Activated CD8-positive, alpha-beta T cell treated with anti-CD3 and anti-CD28 coated beads, Interleukin-2, amount 10 ng/mL, durations not matched to agents 7 days and 5 days (primary cell): ENCODE measurements at regions not wholly inside any gene's neighbourhood (a gene's known extent, or its start where the extent isn't known, plus 50 kb on each side); places are given as distances from the start of the nearest gene placed in this dataset.

ENCODE experiments used
- ATAC-seq: fragments of 150-1000 bp; cut with Tn5 transposase; one replicate; pipeline ENCODE4 v1.10.0; 2021; ENCODE audit warnings: moderate library complexity
- CTCF ChIA-PET: fragments of 350-600 bp; sonication (Branson Sonifier 250); formaldehyde crosslinking; loops from one replicate; lab custom pipeline; 2021; ENCODE audit warnings: antibody characterized with exemption; lab: Charles Lee
- POLR2A ChIA-PET: fragments of 350-600 bp; sonication (Branson Sonifier 250); formaldehyde crosslinking; loops from one replicate; lab custom pipeline; 2021; ENCODE audit warnings: antibody characterized with exemption; lab: Charles Lee
- DNase-seq: peaks from one replicate; pipeline ENCODE4 v3.0.0-alpha.2; 2020
- H3K27ac Mint-ChIP-seq: one replicate; pipeline ENCODE4 v1.8.0; 2021; ENCODE audit warnings: mild to moderate bottlenecking, mixed read lengths
- H3K27me3 Mint-ChIP-seq: one replicate; pipeline ENCODE4 v1.8.0; 2021; ENCODE audit warnings: low read depth, mixed read lengths
- H3K36me3 Mint-ChIP-seq: one replicate; pipeline ENCODE4 v1.8.0; 2021; ENCODE audit warnings: low read depth, mixed read lengths
- H3K4me1 Mint-ChIP-seq: one replicate; pipeline ENCODE4 v1.8.0; 2021; ENCODE audit warnings: low read depth, mixed read lengths
- H3K4me3 Mint-ChIP-seq: one replicate; pipeline ENCODE4 v1.8.0; 2021; ENCODE audit warnings: mild to moderate bottlenecking, mixed read lengths
- H3K9me3 Mint-ChIP-seq: one replicate; pipeline ENCODE4 v1.8.0; 2022; ENCODE audit warnings: mixed read lengths; ENCODE audit not compliant: insufficient read depth

DNA sequence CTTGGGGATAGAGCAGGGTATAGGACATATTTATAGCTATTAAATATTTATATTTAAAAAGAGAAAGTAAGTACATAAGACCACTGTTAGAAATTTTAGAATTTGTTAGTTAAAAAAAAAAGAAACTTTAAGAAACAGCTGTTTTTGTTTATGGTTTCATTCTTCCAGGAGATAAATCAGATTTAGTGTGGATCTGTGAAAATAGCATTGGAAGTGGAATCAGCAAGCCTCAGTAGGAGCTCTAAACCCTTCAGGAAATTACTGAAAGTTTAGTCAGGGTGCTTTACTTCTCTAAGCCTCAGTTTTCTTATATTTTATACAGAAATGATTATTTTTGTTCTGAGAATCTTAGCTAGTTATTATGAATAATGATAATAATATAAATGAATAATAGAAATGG lies 316.0 kb upstream of the NOVA1 start:
- ChIA-PET CTCF (no interaction called here), POLR2A (interaction anchor here (0.6 kb wide), 1 partner anchor 332 kb away, joined by 3 read pairs; no protein-coding TSS in a partner anchor)
- Mint-ChIP-seq H3K36me3 (no peaks in the 10 kb centered on the region), H3K4me1 (no peaks in the 10 kb centered on the region), H3K27ac (no peak overlapping the region), H3K27me3 (no peaks in the 10 kb centered on the region), H3K9me3 (no peaks in the 10 kb centered on the region), H3K4me3 (no peak overlapping the region)
- no peak for DNase-seq
- no peak for ATAC-seq

DNA sequence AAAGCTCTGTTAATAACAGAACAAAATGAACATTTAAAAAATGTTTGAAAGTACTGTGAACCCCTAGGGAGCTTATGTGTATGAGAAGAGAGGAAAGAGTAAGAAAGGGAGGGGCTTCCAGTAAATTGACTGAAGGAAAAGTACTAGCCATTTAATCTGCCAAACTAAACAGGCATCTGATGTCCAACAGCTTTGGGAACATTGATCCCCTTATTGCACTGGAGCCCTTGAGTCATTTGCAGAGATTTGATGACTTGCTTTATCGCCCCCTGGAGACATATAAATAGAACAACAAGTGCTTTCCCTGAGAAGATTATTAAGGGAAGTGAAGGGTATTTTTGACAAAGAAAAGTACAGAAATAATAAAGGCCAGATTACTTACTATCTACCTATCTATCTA lies 319.3 kb upstream of the NOVA1 start:
- ChIA-PET POLR2A (no interaction called here), CTCF (no interaction called here)
- no peak for ATAC-seq
- no peaks in the 10 kb centered on the region for H3K4me1 Mint-ChIP-seq
- no peak for DNase-seq
- H3K9me3 Mint-ChIP-seq: peaks cover 13% of the 10 kb centered on the region
- H3K27ac Mint-ChIP-seq: no peak overlapping the region
- H3K27me3 Mint-ChIP-seq: no peaks in the 10 kb centered on the region
- H3K36me3 Mint-ChIP-seq: no peaks in the 10 kb centered on the region
- H3K4me3 Mint-ChIP-seq: no peak overlapping the region

DNA sequence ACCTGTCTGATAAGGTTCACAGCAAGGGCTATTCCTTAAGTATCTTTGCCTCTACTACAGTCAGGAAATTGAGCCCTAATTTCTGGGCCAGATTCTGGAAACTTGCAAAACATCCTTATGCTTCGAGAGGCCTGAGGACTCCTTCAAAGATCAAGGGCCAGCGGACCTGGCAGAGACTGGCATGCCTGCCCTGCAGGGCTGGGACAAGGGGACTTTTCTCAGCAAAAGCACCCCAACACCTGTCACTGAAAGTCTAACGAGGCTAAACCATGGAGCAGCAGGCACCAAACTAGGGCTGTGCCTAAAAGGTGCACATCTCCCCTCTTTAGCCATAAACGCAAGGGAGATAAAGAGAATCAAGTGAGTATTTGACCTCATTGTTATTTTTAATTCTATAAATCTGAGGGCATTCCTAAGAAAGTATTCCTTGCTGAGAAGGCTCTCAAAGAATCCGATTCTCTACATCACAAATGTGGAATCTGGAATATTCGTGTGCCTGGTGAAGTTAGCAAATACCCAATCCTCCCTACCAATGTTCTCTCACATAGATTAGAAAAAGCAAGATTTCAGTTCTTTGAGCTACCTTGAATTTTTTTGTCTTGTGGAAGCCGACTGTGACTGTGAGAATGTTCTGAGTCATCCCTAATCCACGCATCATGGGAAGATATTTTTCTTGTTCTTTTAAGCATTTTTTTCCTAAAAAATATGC lies 328.2 kb upstream of the NOVA1 start:
- CTCF ChIA-PET: no interaction called here
- Mint-ChIP-seq H3K9me3 (peaks cover 20% of the 10 kb centered on the region), H3K36me3 (no peaks in the 10 kb centered on the region), H3K4me1 (no peaks in the 10 kb centered on the region), H3K4me3 (no peak overlapping the region), H3K27ac (no peak overlapping the region), H3K27me3 (no peaks in the 10 kb centered on the region)
- DNase-seq (no peak), ATAC-seq (no peak)
- POLR2A ChIA-PET: no interaction called here

DNA sequence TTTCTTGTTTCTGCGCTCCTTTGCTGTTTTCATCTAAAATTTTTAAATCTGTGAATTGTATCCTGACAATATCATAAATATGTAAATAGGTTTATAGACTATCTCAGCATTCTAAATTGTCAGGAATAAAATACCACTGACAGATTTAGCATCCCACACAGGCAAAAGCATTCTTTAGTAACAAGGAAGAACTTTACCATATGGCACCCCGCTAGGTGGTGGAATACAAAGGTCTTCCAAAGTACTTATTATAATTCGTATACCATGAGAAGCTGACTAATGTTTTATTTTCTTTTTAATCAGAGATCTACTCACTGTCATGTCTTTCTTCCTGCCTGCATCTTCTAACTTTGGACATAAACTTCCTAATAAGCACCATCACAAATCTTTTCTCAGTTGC lies 328.8 kb upstream of the NOVA1 start:
- no peaks in the 10 kb centered on the region for H3K4me1 Mint-ChIP-seq
- POLR2A ChIA-PET: no interaction called here
- H3K27ac Mint-ChIP-seq: no peak overlapping the region
- CTCF ChIA-PET: no interaction called here
- DNase-seq: no peak
- no peak for ATAC-seq
- H3K27me3 Mint-ChIP-seq: no peaks in the 10 kb centered on the region
- H3K4me3 Mint-ChIP-seq: no peak overlapping the region
- H3K9me3 Mint-ChIP-seq: peaks cover 15% of the 10 kb centered on the region
- no peaks in the 10 kb centered on the region for H3K36me3 Mint-ChIP-seq

DNA sequence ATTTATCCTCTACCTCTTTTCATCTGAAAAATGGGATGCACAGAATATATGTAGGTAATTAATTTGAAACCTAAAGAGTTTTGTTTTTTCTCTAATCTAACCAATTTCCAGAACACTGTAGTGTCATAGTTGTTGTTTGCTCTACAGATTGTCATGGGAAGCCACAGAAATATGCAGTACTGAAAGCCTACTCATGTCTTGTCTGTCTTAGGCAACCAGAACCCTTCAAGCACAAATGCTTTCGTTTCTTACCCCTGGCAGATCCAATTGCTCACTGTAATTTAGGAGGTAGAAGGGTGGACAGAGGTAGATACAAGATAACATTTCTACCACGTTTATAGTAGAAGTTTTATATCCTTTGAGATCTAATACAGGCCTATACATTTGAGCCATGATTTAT lies 330.2 kb upstream of the NOVA1 start:
- H3K27ac Mint-ChIP-seq: no peak overlapping the region
- no peaks in the 10 kb centered on the region for H3K36me3 Mint-ChIP-seq
- no peaks in the 10 kb centered on the region for H3K4me1 Mint-ChIP-seq
- POLR2A ChIA-PET: no interaction called here
- no peaks in the 10 kb centered on the region for H3K27me3 Mint-ChIP-seq
- ATAC-seq (no peak), DNase-seq (no peak)
- CTCF ChIA-PET: no interaction called here
- H3K9me3 Mint-ChIP-seq: peaks cover 20% of the 10 kb centered on the region
- H3K4me3 Mint-ChIP-seq: no peak overlapping the region

DNA sequence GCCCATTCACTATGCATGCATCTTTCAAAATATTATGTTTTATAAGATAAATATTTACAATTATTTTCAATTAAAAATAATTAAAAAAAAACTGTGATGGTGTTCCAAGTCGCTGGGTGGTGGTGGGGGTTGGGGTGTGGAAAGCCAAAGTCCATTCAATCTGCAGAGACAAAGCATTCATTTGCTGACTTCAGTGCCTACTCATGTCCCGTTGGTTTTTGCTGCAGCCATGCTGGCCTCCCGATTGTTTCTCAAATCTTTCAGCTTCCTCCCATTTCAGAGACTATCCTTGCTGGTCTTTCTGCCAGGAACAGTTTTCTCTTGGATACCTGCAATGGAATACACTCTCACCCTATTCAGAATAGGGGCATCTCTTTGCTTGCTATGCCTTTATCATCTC lies 331.5 kb upstream of the NOVA1 start:
- ChIA-PET CTCF (no interaction called here), POLR2A (no interaction called here)
- ATAC-seq: no peak
- peaks cover 26% of the 10 kb centered on the region for H3K9me3 Mint-ChIP-seq
- no peaks in the 10 kb centered on the region for H3K36me3 Mint-ChIP-seq
- no peaks in the 10 kb centered on the region for H3K27me3 Mint-ChIP-seq
- H3K27ac Mint-ChIP-seq: no peak overlapping the region
- DNase-seq: no peak
- H3K4me1 Mint-ChIP-seq: no peaks in the 10 kb centered on the region
- H3K4me3 Mint-ChIP-seq: no peak overlapping the region

DNA sequence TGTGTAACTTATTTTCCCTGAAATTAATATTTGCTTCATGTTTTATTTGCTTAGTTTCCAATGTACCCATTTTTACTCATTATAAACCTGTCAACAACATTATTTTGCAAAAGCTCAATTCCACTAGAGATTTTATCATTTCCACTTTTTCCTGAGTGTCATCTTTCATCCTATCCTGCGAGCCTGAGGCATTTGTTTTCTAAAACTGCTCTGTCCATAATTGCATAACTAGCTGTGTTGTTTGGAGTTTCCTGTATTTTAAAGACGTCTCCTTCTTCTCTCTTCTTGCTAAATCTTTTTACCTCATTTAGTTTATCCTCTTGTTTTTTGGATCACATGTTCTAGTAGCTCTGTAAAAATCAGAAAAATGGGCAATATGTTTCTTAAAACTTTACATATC lies 332.7 kb upstream of the NOVA1 start:
- no peaks in the 10 kb centered on the region for H3K36me3 Mint-ChIP-seq
- CTCF ChIA-PET: no interaction called here
- ATAC-seq (no peak), DNase-seq (no peak)
- no peak overlapping the region for H3K4me3 Mint-ChIP-seq
- peaks cover 21% of the 10 kb centered on the region for H3K9me3 Mint-ChIP-seq
- POLR2A ChIA-PET: no interaction called here
- H3K4me1 Mint-ChIP-seq: no peaks in the 10 kb centered on the region
- H3K27ac Mint-ChIP-seq: no peak overlapping the region
- no peaks in the 10 kb centered on the region for H3K27me3 Mint-ChIP-seq

DNA sequence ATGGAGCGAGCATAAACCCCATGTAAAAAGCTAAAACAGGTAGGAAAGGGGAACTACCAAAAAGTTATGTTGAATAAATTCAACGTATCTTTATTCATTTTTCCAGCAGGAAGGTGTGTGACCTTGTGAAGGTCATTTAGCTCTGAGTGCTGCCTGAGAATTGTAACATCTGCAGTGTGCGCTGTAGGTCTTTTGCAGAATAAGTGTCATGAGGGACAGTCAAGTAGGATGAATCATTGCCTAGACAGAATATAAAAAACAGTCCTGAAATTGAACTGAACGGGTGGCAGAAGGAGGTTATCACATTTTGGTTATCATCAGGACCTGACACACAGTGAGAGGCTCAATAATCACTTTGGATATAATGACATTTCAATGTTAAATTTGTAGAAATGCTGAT lies 334.8 kb upstream of the NOVA1 start:
- no peak for DNase-seq
- POLR2A ChIA-PET: no interaction called here
- Mint-ChIP-seq H3K4me3 (no peak overlapping the region), H3K9me3 (peaks cover 26% of the 10 kb centered on the region), H3K4me1 (no peaks in the 10 kb centered on the region), H3K27ac (no peak overlapping the region), H3K27me3 (no peaks in the 10 kb centered on the region), H3K36me3 (no peaks in the 10 kb centered on the region)
- ATAC-seq: no peak
- CTCF ChIA-PET: no interaction called here

DNA sequence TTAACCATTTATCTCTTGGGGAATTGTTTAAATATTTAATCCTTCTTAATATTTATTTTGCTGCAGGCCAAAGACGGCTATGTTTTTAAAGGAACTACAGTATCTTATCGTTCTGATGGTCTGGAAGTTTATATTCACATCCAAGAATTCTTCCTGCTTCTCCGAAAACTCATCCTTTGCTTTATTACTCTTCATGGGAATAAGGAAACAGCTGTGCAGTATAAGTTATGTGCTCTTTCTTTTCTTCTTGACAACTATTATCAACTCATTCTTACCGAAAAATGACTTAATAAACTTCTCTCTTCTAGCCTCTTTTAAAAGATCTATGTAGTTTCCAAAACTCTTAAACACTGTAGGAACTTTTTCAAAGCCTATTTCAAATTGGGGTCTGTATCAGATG lies 335.6 kb upstream of the NOVA1 start:
- H3K9me3 Mint-ChIP-seq: peaks cover 26% of the 10 kb centered on the region
- no peaks in the 10 kb centered on the region for H3K36me3 Mint-ChIP-seq
- H3K27ac Mint-ChIP-seq: no peak overlapping the region
- no peaks in the 10 kb centered on the region for H3K27me3 Mint-ChIP-seq
- no peak overlapping the region for H3K4me3 Mint-ChIP-seq
- no peaks in the 10 kb centered on the region for H3K4me1 Mint-ChIP-seq
- no peak for DNase-seq
- ChIA-PET CTCF (no interaction called here), POLR2A (no interaction called here)
- ATAC-seq: no peak

DNA sequence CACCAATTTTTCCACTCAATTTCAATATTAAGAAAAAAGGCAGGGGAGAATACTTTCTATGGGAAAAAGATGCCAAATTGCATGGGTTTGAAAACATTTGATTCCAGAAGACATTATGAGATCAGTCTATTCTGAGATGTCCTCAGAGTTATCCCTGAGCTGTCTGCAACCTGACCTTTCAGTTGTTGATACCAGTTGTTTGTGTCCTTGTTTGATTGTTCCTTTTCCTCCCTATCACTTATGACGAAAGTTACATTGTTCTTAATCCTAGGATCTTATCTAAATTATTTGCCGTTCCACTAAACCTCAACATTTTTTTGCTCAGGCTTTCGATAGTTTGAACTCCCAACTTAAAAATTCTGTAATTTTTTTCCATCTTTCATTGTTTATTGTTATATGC lies 336.3 kb upstream of the NOVA1 start:
- H3K27me3 Mint-ChIP-seq: no peaks in the 10 kb centered on the region
- no peak overlapping the region for H3K4me3 Mint-ChIP-seq
- no peak overlapping the region for H3K27ac Mint-ChIP-seq
- POLR2A ChIA-PET: no interaction called here
- DNase-seq (no peak), ATAC-seq (no peak)
- CTCF ChIA-PET: no interaction called here
- H3K9me3 Mint-ChIP-seq: peaks cover 26% of the 10 kb centered on the region
- no peaks in the 10 kb centered on the region for H3K4me1 Mint-ChIP-seq
- H3K36me3 Mint-ChIP-seq: no peaks in the 10 kb centered on the region

DNA sequence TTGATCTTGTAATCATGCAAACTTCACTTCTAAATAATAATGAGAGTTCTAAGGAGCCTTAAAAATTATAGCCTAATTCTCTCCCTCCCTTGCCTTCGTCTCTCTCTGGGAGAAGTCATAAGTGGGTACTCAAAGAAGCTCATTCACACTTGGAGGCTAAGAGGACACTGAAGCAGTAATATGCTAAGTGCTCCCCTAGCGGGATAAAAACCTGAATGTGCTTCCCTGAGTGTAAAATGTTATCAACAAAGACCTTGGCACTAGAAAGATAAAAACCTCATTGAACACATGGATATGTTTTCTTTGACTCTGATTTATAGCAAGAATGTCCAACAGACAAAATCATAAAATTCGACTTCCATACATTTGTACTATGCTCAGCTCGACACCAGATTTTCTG lies 337.9 kb upstream of the NOVA1 start:
- CTCF ChIA-PET: no interaction called here
- peaks cover 30% of the 10 kb centered on the region for H3K9me3 Mint-ChIP-seq
- H3K27ac Mint-ChIP-seq: no peak overlapping the region
- POLR2A ChIA-PET: no interaction called here
- no peak overlapping the region for H3K4me3 Mint-ChIP-seq
- no peaks in the 10 kb centered on the region for H3K27me3 Mint-ChIP-seq
- H3K4me1 Mint-ChIP-seq: no peaks in the 10 kb centered on the region
- ATAC-seq (no peak), DNase-seq (no peak)
- no peaks in the 10 kb centered on the region for H3K36me3 Mint-ChIP-seq

DNA sequence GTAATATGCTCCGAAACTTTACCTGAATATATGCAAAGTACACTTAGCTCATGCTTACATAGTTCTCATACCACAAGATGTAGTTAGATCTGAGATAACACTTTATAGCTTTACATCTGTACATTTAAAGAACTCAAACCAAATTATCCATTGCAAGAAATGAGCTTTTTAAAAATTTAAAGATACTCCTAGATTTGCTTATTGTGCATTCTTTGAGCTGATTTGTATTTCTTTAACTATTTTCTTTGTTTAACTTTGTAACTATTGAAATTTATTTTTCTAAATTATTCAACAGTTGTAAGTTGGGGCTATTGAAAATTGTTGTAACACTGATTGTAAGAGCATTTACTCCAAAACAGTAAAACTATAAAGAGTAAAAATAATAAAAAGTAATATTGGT lies 340.2 kb upstream of the NOVA1 start:
- ChIA-PET CTCF (no interaction called here), POLR2A (no interaction called here)
- H3K4me3 Mint-ChIP-seq: no peak overlapping the region
- no peaks in the 10 kb centered on the region for H3K36me3 Mint-ChIP-seq
- H3K9me3 Mint-ChIP-seq: peaks cover 25% of the 10 kb centered on the region
- no peak for DNase-seq
- ATAC-seq: no peak
- no peaks in the 10 kb centered on the region for H3K4me1 Mint-ChIP-seq
- no peaks in the 10 kb centered on the region for H3K27me3 Mint-ChIP-seq
- H3K27ac Mint-ChIP-seq: no peak overlapping the region

DNA sequence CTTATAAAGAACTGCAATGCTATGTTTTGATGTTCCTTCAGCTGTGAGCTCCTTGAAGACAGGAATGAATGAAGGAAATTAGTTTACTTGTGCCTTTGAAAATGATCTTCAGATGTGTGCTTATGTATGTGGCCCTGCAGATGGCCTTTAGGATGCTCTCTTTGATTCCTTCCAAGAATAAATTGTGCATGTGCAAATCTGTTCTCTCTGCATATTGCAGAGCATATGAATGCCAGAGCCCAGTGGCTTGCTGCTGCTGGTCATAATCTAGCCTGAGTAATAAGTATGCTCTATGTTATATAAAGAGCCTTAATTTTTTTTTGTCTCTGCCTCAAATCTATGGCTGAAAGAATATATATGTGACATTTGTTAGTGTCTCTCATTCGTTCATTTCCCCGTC lies 341.9 kb upstream of the NOVA1 start:
- ChIA-PET POLR2A (no interaction called here), CTCF (no interaction called here)
- H3K27me3 Mint-ChIP-seq: no peaks in the 10 kb centered on the region
- H3K9me3 Mint-ChIP-seq: peaks cover 18% of the 10 kb centered on the region
- ATAC-seq: no peak
- no peak for DNase-seq
- no peak overlapping the region for H3K4me3 Mint-ChIP-seq
- H3K27ac Mint-ChIP-seq: no peak overlapping the region
- H3K4me1 Mint-ChIP-seq: no peaks in the 10 kb centered on the region
- H3K36me3 Mint-ChIP-seq: no peaks in the 10 kb centered on the region
